NB4 (cell line): ENCODE measurements at regions not wholly inside any gene's neighbourhood (a gene's known extent, or its start where the extent isn't known, plus 50 kb on each side); places are given as distances from the start of the nearest gene placed in this dataset.

ENCODE experiments used
- CTCF ChIP-seq: IDR thresholded peaks from one replicate; pipeline ENCODE4 v1.5.1; 2012; ENCODE audit warnings: low read depth, low read length
- MAX ChIP-seq: IDR thresholded peaks from 2 replicates; pipeline ENCODE4 v1.6.1; 2011; ENCODE audit warnings: low read depth, low read length
- MYC ChIP-seq: IDR thresholded peaks from 2 replicates; pipeline ENCODE4 v1.6.1; 2011; ENCODE audit warnings: low read depth, low read length
- POLR2A ChIP-seq: IDR thresholded peaks from 2 replicates; pipeline ENCODE4 v1.6.1; 2011; ENCODE audit warnings: mild to moderate bottlenecking; ENCODE audit not compliant: insufficient read length; ENCODE audit errors: extremely low read depth

GRCh38 chr5:99187611-99188010 is 258.8 kb upstream of the CHD1 start:
- peak; percentile 79 for TF ChIP-seq MAX
- no peak for TF ChIP-seq CTCF
- no peak for TF ChIP-seq POLR2A
- TF ChIP-seq MYC = no peak
